A172 (cell line): ENCODE measurements at regions not wholly inside any gene's neighbourhood (a gene's known extent, or its start where the extent isn't known, plus 50 kb on each side); places are given as distances from the start of the nearest gene placed in this dataset.
"Not testable (repeated sequence)": the region's sequence is repeated elsewhere in the genome, so short reads cannot be mapped to it uniquely, and the experiment has no call there.

Experiments
- DNase-seq: peaks from one replicate; pipeline ENCODE4 v3.0.0-alpha.2; 2015; ENCODE audit warnings: low spot score

DNA sequence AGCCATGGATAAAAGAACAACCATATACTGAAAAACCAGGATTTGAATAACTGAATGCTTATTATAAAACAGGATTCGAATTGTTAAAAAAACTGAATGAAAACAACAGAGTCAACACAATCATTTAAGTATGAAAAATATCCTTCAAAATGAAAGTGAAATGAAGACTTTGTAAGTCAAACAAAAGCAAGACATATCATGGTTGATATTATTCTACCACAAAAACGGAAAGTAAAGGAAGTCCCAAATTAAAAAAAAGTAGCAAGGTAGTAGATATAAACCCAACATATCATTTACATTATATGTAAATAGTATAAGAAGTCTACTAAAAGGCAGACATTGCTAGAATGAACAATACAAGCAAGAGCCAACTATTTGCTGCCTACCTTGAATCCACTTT lies 63.1 kb upstream of the POTEC start:
- not testable (repeated sequence) for DNase-seq

DNA sequence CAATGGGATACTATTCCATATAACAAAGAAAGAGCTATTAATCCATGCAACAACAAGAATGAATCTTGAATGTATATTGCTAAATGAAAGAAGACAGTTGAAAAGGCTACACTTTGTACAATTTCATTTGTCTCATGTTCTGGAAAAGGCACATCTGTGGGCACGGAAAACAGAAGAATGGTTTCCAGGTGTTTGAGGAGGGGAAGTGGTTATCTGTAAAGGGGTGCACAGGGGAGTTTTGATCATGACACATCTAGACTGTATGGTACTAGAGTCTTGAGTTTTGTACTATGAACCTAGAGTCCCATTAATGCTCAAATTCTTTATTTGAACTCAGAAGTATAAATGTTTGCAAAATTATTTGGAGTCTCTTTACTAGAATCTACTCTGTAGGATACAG lies 64.0 kb upstream of the POTEC start:
- DNase-seq, result not testable (repeated sequence)

GRCh38 chr18:14612422-14612821 lies 69.0 kb upstream of the POTEC start:
- not testable (repeated sequence) for DNase-seq

DNA sequence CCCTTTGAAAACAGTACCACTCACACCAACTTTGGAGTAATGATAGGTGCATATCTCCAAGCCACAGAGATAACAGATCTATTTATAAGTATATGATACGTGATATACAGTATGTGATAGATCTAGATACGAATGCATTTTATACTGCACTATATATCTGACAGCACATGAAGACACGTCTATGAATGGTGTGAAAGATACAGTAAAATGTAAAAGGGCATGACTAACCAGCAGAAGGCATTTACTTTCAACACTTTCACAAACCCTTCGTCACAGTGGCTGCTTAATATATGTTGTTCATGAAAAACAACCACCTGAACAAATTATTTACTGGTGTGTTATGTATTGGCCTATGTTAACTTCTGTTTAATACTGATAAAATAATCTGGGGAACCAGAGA lies 71.1 kb upstream of the POTEC start:
- not testable (repeated sequence) for DNase-seq

DNA sequence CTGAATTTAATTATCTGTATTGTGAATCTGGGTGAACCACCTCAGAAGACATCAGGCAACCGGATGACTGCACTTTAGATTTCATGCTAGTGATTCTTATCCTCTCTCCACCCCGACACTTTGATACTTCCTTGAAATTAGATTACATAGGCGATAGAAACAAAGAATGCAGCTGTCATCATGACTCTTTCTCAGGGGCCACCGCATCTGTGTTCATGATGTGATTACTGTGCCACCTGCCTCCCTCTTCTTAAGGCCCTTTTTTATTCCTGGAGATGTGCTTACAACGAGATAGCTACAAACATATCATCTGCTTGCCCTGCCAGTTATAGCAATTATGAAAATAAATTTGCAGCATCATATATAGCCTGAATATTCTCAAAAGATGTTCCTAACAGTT lies 83.9 kb upstream of the POTEC start:
- not testable (repeated sequence) for DNase-seq

DNA sequence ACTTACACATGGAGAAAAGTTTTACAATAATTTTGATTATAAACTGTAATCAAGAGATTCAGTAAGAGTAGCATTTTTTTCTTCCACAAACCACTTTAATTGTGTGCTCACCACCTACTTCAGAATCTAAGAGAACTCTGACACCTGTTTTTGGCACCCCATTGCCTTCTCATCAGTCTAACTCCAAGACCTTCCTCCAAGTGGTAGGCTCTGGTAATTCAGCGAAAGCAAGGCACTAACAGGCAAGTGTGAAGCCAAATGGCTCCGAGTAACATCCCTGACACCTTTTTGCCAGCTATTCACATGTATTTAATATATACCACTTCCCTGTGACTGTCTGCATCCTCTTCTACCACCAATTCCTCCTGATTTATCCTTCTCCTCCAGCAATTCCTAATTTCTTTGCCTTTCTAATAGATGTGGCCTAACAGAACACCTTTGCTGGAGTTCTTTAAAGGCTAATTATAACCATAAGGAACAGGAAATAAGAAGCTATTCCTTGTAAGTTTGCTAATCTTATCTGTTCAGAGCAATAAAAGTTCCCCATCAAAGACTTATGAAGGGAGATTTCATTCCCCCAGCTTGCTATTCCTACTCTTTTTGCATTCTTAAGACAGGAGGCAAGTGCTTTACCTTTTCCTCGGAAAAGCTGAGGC lies 85.1 kb upstream of the POTEC start:
- DNase-seq, result not testable (repeated sequence)

- DNase-seq, result not testable (repeated sequence)
Measured at GRCh38 chr18:14628979-14629325, 85.6 kb upstream of the POTEC start.

DNA sequence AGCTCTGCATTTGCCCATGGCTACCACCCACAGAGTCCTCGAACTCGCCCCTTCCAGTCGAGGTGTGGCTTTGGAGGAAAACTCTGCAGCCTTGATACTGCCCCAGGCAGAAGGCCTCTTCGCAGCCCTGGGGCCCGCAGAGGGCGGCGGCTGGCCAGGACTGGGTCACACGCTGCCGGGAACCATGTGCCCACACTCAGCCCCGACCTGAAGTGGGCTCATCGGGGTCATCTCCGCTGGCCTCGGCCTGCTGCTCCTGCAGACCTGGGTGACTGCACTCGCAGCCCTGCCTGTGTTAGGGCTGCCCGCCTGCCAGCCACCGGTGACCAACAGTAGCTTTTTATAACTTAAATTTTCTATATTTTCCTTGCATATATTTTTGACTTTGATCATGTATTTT lies 89.6 kb upstream of the POTEC start:
- not testable (repeated sequence) for DNase-seq

DNA sequence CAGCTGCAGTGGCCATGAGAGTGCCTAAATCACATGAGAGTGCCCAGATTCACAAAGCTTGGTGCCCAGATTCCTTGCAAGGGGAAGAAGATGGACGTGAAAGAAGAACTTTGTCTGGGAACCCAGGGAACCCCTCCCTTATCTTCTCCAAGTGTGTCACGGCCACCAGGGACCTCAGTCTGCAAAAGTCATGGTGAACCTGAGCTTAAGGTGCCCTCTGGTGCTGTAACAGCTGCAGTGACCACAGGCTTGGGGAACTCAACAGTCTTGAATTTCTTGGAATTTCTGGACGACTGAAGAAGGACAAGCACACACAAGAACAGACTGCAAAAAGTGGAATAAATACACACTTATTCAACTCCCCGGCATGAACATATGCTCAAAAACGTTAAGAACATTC lies 94.6 kb upstream of the POTEC start:
- DNase-seq, result not testable (repeated sequence)

DNA sequence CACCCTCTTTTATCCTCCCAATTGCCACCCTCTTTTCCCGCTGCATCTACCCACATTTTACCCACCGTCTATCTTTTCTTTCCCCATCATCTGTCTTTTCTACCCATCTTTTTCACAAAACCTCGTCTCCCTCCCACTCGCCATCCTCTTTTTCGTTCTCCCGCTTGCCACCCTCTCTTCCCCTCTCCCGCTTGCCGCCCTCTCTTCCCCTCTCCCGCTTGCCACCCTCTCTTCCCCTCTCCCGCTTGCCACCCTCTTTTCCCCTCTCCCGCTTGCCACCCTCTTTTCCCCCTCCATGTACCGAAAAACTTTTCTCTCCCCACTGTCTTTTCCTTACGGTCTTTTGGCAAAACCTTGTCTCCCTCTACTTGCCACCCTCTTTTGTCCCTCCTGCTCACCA lies 97.7 kb upstream of the POTEC start:
- not testable (repeated sequence) for DNase-seq

- DNase-seq, result not testable (repeated sequence)
Measured at GRCh38 chr18:14643715-14644290, 100.4 kb upstream of the POTEC start.

- not testable (repeated sequence) for DNase-seq
Measured at GRCh38 chr18:14693051-14693450, 54.9 kb upstream of the ANKRD30B start.

DNA sequence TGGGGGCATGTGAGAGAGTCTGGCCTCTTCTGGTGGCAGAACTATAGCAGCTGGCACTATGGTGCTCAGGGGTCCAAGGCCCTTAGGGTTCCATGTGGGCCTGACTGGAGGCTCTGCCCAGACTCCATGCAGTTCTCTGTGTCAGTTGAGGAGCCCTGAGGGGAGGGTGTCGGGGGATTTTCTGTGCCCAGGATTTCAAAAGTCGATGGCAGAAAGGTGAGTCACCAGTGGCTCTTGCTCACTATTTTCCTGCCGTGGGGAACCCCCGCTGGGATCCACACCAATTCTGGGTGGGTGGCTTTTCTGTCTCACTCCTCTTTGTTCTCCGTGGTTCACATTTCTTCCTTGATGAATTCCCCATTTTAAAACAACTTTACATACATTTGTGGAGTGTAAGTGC lies 54.1 kb upstream of the ANKRD30B start:
- peak; percentile 55 for DNase-seq

DNA sequence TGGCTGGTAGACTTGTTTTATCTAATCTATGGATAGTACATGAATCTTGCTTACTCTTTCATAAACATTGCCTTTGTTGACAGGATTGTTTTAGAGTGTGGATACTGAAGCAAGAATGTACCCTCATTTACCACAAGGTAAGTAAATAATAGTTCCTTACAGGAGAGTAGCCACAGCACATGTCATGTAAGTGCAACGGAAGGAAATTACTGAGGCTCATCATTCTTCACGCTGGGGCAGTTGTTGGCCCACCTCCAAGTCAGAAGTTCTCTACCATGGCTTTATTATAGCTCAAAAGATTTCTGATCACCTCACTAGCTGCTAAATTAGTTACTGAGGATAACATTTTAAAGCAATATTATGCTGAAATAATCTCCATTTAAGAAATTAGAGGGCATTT lies 50.0 kb upstream of the ANKRD30B start:
- DNase-seq, result peak; percentile 66
